DOHH2 (cell line): ENCODE measurements at regions not wholly inside any gene's neighbourhood (a gene's known extent, or its start where the extent isn't known, plus 50 kb on each side); places are given as distances from the start of the nearest gene placed in this dataset.

ENCODE experiments used
- H3F3A ChIP-seq: fragments of 200-600 bp; sonication (generic), shearing (Covaris generic); 2 replicates; pipeline ENCODE4 v1.6.0; 2016; ENCODE audit warnings: antibody characterized with exemption, mild to moderate bottlenecking; ENCODE audit not compliant: control insufficient read depth, insufficient read depth
- H3K27ac ChIP-seq: fragments of 200-600 bp; sonication (generic); 2 replicates; pipeline ENCODE4 v1.5.1; 2014; ENCODE audit warnings: low read depth, mild to moderate bottlenecking, low read length, moderate library complexity
- H3K27me3 ChIP-seq: fragments of 200-600 bp; sonication (generic); 2 replicates; pipeline ENCODE4 v1.6.1; 2014; ENCODE audit warnings: mild to moderate bottlenecking, low read length, mixed read lengths; ENCODE audit not compliant: control insufficient read depth
- H3K36me3 ChIP-seq: fragments of 200-600 bp; sonication (generic); 2 replicates; pipeline ENCODE4 v1.6.1; 2014; ENCODE audit warnings: mild to moderate bottlenecking, low read length, moderate library complexity, mixed read lengths; ENCODE audit not compliant: control insufficient read depth
- H3K4me1 ChIP-seq: fragments of 200-600 bp; sonication (generic); 2 replicates; pipeline ENCODE4 v1.6.1; 2014; ENCODE audit warnings: mild to moderate bottlenecking, low read length, mixed read lengths; ENCODE audit not compliant: control insufficient read depth
- H3K4me2 ChIP-seq: fragments of 200-600 bp; sonication (generic); 2 replicates; pipeline ENCODE4 v1.6.0; 2014; ENCODE audit warnings: mild to moderate bottlenecking, low read length, moderate library complexity
- H3K4me3 ChIP-seq: fragments of 200-600 bp; sonication (generic); 2 replicates; pipeline ENCODE4 v1.5.1; 2014; ENCODE audit warnings: mild to moderate bottlenecking, low read length, mixed read lengths
- H3K79me2 ChIP-seq: fragments of 200-600 bp; sonication (generic); 2 replicates; pipeline ENCODE4 v1.6.1; 2014; ENCODE audit warnings: mild to moderate bottlenecking, low read length, mixed read lengths; ENCODE audit not compliant: control insufficient read depth
- H3K9me2 ChIP-seq: fragments of 200-600 bp; sonication (generic); replicated peaks from 2 replicates; pipeline ENCODE4 v1.6.1; 2014; ENCODE audit warnings: mild to moderate bottlenecking, low read length, mixed read lengths; ENCODE audit not compliant: control insufficient read depth
- H3K9me3 ChIP-seq: fragments of 200-600 bp; sonication (generic); 2 replicates; pipeline ENCODE4 v1.6.1; 2014; ENCODE audit warnings: antibody characterized with exemption, low read length, mixed read lengths; ENCODE audit not compliant: control insufficient read depth, insufficient read depth
- H4K20me1 ChIP-seq: fragments of 200-600 bp; sonication (generic); 2 replicates; pipeline ENCODE4 v1.6.0; 2014; ENCODE audit warnings: low read depth, mild to moderate bottlenecking, antibody characterized with exemption, low read length, moderate library complexity; ENCODE audit not compliant: control insufficient read depth, insufficient read depth
- CTCF ChIP-seq: fragments of 200-600 bp; sonication (generic); IDR thresholded peaks from one replicate; pipeline ENCODE4 v1.5.1; 2014; ENCODE audit warnings: antibody characterized with exemption, mild to moderate bottlenecking, low read depth, low read length; ENCODE audit not compliant: poor library complexity, severe bottlenecking
- EZH2phosphoT487 ChIP-seq: fragments of 200-600 bp; sonication (generic); IDR thresholded peaks from 2 replicates; pipeline ENCODE4 v1.6.1; 2017; ENCODE audit warnings: borderline replicate concordance, mild to moderate bottlenecking, antibody characterized with exemption, low read length, moderate library complexity, mixed read lengths

DNA sequence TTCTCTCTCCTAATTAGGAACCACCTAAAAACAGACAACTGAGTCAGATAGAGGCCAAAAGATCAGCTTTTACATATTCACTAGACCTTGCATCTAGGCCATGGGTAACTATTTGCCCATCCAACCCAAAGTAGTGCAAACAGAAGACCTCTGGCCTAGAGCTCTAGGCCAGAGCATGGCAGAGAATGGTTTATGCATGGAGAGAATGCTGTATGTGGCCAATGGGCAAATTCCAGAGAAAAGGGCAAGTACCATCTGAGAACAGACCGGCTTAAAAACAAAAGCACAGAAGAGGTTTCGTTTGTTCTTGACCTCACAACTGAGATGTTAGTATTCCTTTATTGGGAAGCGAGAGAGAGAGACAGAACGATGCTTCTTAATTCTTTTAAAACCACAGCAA is 151.7 kb upstream of the RFX3 start:
- H3K4me1 ChIP-seq = no peaks in the 10 kb centered on the region
- H3K9me3 ChIP-seq = no peaks in the 10 kb centered on the region
- H3K27ac ChIP-seq = no peak overlapping the region
- H4K20me1 ChIP-seq = no peaks in the 10 kb centered on the region
- no peaks in the 10 kb centered on the region for H3K27me3 ChIP-seq
- no peaks in the 10 kb centered on the region for H3K9me2 ChIP-seq
- H3K36me3 ChIP-seq = no peaks in the 10 kb centered on the region
- no peak overlapping the region for H3K4me2 ChIP-seq
- TF ChIP-seq CTCF = no peak
- no peak for TF ChIP-seq EZH2phosphoT487
- H3F3A ChIP-seq = no peaks in the 10 kb centered on the region
- no peaks in the 10 kb centered on the region for H3K79me2 ChIP-seq
- H3K4me3 ChIP-seq = no peak overlapping the region

- H3K4me1 ChIP-seq = no peaks in the 10 kb centered on the region
Measured at GRCh38 chr9:3676766-3677165, 151.0 kb upstream of the RFX3 start.

DNA sequence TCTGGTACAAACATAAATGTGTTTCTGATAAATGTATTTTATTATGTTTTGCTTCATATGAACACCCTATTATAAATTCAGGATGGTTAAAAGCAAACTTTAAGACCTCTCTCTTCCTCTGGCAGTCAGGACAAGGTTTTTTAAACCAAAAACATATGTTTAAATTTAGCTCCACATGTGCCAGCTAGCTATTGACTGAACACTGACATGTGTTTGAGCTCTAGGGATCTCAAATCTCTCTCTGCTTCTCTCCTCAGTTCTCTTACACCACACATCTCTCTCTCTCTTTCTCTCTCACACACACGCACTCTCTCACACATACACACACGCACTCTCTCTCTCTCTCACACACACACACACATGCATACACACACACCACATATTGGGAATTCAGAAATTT is 150.1 kb upstream of the RFX3 start:
- no peak overlapping the region for H3K4me3 ChIP-seq
- no peaks in the 10 kb centered on the region for H3F3A ChIP-seq
- no peaks in the 10 kb centered on the region for H4K20me1 ChIP-seq
- TF ChIP-seq CTCF = no peak
- TF ChIP-seq EZH2phosphoT487 = no peak
- H3K36me3 ChIP-seq = no peaks in the 10 kb centered on the region
- no peaks in the 10 kb centered on the region for H3K9me2 ChIP-seq
- H3K4me1 ChIP-seq = no peaks in the 10 kb centered on the region
- H3K4me2 ChIP-seq = no peak overlapping the region
- no peaks in the 10 kb centered on the region for H3K9me3 ChIP-seq
- H3K27ac ChIP-seq = no peak overlapping the region
- no peaks in the 10 kb centered on the region for H3K27me3 ChIP-seq
- no peaks in the 10 kb centered on the region for H3K79me2 ChIP-seq

More at GRCh38 chr9:3676766-3677165, 151.0 kb upstream of the RFX3 start:
- Histone ChIP-seq H3K9me3 (no peaks in the 10 kb centered on the region), H3K4me3 (no peak overlapping the region), H3K27ac (no peak overlapping the region), H3K79me2 (no peaks in the 10 kb centered on the region), H3K36me3 (no peaks in the 10 kb centered on the region), H3K27me3 (no peaks in the 10 kb centered on the region), H4K20me1 (no peaks in the 10 kb centered on the region), H3K4me2 (no peak overlapping the region), H3K9me2 (no peaks in the 10 kb centered on the region), H3F3A (no peaks in the 10 kb centered on the region)
- TF ChIP-seq CTCF = no peak
- no peak for TF ChIP-seq EZH2phosphoT487

DNA sequence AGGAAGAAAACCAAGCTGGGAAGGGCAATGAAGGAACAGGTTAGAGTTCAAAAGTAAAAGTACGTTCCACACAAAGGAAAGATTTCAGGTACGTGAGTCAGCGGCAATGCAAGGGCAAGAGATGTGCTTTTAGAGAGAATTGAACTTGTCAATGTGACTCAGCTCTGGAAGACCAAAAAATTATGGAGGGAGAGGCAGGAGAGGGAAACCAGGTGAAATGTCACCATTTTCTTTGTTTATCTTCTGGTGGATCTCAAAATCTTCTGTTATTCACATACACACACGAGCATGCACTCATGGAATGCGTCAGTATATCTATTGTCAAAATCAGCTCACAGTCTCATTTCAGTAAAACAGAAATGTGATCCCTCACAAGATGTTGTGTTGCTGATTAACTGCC is 148.8 kb upstream of the RFX3 start:
- no peaks in the 10 kb centered on the region for H3K4me1 ChIP-seq
- no peaks in the 10 kb centered on the region for H3K9me2 ChIP-seq
- H3F3A ChIP-seq = no peaks in the 10 kb centered on the region
- H4K20me1 ChIP-seq = no peaks in the 10 kb centered on the region
- TF ChIP-seq CTCF (no peak), EZH2phosphoT487 (no peak)
- H3K36me3 ChIP-seq = no peaks in the 10 kb centered on the region
- H3K27me3 ChIP-seq = no peaks in the 10 kb centered on the region
- no peak overlapping the region for H3K4me2 ChIP-seq
- H3K27ac ChIP-seq = no peak overlapping the region
- no peaks in the 10 kb centered on the region for H3K9me3 ChIP-seq
- no peaks in the 10 kb centered on the region for H3K79me2 ChIP-seq
- H3K4me3 ChIP-seq = no peak overlapping the region
